Lung (tissue), 11 donors: ENCODE measurements at regions not wholly inside any gene's neighbourhood (a gene's known extent, or its start where the extent isn't known, plus 50 kb on each side); places are given as distances from the start of the nearest gene placed in this dataset.

Source experiments
- ATAC-seq: fragments of 200-7000 bp; cut with Tn5 transposase; one replicate; pipeline ENCODE4 v1.9.1; 2020; ENCODE audit warnings: moderate number of reproducible peaks; ENCODE audit not compliant: insufficient read depth, low FRiP score
- DNase-seq, 3 donors: peaks; one replicate each; pipeline ENCODE4 v3.0.0-alpha.2; 2013 to 2017
- H3K27ac ChIP-seq, 2 donors: one replicate each; pipeline ENCODE4 v1.5.1; 2013; ENCODE audit warnings: mild to moderate bottlenecking in 2 of 2, moderate library complexity in 2 of 2, control low read depth in 1 of 2, inconsistent platforms in 1 of 2, low read depth in 1 of 2, low read length in 1 of 2
- H3K27me3 ChIP-seq, 3 donors: one replicate each; pipeline ENCODE4 v1.5.1; 2013; ENCODE audit warnings: low read length in 2 of 3; ENCODE audit not compliant: control insufficient read depth in 3 of 3, insufficient read depth in 3 of 3
- H3K36me3 ChIP-seq, 4 donors: one replicate each; pipeline ENCODE4 v1.5.1; 2013; ENCODE audit warnings: low read length in 4 of 4, mild to moderate bottlenecking in 1 of 4, moderate library complexity in 1 of 4; ENCODE audit not compliant: control insufficient read depth in 4 of 4, insufficient read depth in 4 of 4
- H3K4me1 ChIP-seq, 5 donors: one replicate each; pipeline ENCODE4 v1.5.1; 2013; ENCODE audit warnings: low read length in 5 of 5, mild to moderate bottlenecking in 2 of 5, moderate library complexity in 1 of 5; ENCODE audit not compliant: control insufficient read depth in 5 of 5, insufficient read depth in 5 of 5
- H3K4me3 ChIP-seq: one replicate; pipeline ENCODE4 v1.5.1; 2013; ENCODE audit warnings: mild to moderate bottlenecking, control low read depth, moderate library complexity
- H3K9ac ChIP-seq, 2 donors: one replicate each; pipeline ENCODE4 v1.5.1; 2013; ENCODE audit warnings: low read length in 2 of 2, control low read depth in 1 of 2; ENCODE audit not compliant: insufficient read depth in 1 of 2
- H3K9me3 ChIP-seq, 4 donors: one replicate each; pipeline ENCODE4 v1.5.1; 2013; ENCODE audit warnings: low read length in 3 of 4, mild to moderate bottlenecking in 1 of 4, moderate library complexity in 1 of 4; ENCODE audit not compliant: control insufficient read depth in 4 of 4, insufficient read depth in 3 of 4
- CTCF ChIP-seq: IDR thresholded peaks from 2 replicates; pipeline ENCODE4 v1.5.1; 2012; ENCODE audit warnings: mild to moderate bottlenecking; ENCODE audit errors: control extremely low read depth, extremely low read depth
- WGBS, 2 donors: extraction: QIAGEN DNeasy Blood & Tissue Kit; methylation state at CpG; one replicate each; pipeline ENCODE4 v1.1.7; 2013; 5-methylcytosine and 5-hydroxymethylcytosine counted together
- donor health status: control.
- donor health status: control.
- donor health status: Bipolar disorder and iron deficiency.
- donor health status: healthy.
- donor health status: DM: yes; HTN: yes; CAD: no.

- Histone ChIP-seq H3K27ac (no peak overlapping the region), H3K27me3 (peaks cover 0 to 4% (median 3%) of the 10 kb centered on the region in 3 donors), H3K4me1 (peaks cover 0 to 6% (median 0%) of the 10 kb centered on the region in 5 donors), H3K4me3 (no peak overlapping the region), H3K9me3 (peaks cover 0 to 16% (median 2%) of the 10 kb centered on the region in 4 donors), H3K36me3 (no peaks in the 10 kb centered on the region), H3K9ac (no peak overlapping the region)
- no peak for TF ChIP-seq CTCF
- DNase-seq (no peak), ATAC-seq (no peak)
- WGBS, 2 donors, result 84 to 100% methylated on average over 3 of the region's 3 CpGs
These were observed 182.7 kb downstream of the BCOR start for GRCh38 chrX:39915081-39915480.

- DNase-seq (no peak), ATAC-seq (no peak)
- peaks cover 0 to 4% (median 3%) of the 10 kb centered on the region in 3 donors for H3K27me3 ChIP-seq
- peaks cover 0 to under 1% (median 0%) of the 10 kb centered on the region in 5 donors for H3K4me1 ChIP-seq
- WGBS, 2 donors, result 94 to 98% methylated on average over 12 of the region's 12 CpGs
- H3K4me3 ChIP-seq, result no peak overlapping the region
- H3K9ac ChIP-seq, result no peak overlapping the region
- H3K27ac ChIP-seq, result no peak overlapping the region
- H3K36me3 ChIP-seq, result no peaks in the 10 kb centered on the region
- peaks cover 0 to 16% (median 2%) of the 10 kb centered on the region in 4 donors for H3K9me3 ChIP-seq
- TF ChIP-seq CTCF, result no peak
These were observed 182.2 kb downstream of the BCOR start for GRCh38 chrX:39915596-39915995.

GRCh38 chrX:39921838-39922237 is 175.9 kb downstream of the BCOR start:
- DNase-seq (no peak), ATAC-seq (no peak)
- no peak for TF ChIP-seq CTCF
- Histone ChIP-seq H3K9me3 (peaks cover 0 to 5% (median 2%) of the 10 kb centered on the region in 4 donors), H3K4me1 (no peaks in the 10 kb centered on the region), H3K36me3 (no peaks in the 10 kb centered on the region), H3K27me3 (peaks cover 0 to 8% (median 3%) of the 10 kb centered on the region in 3 donors), H3K27ac (no peak overlapping the region), H3K4me3 (no peak overlapping the region), H3K9ac (no peak overlapping the region)
- 71 to 76% methylated on average over 2 of the region's 2 CpGs for WGBS, 2 donors

- TF ChIP-seq CTCF, result no peak
- DNase-seq, result no peak
- WGBS, 2 donors, result 53 to 79% methylated on average over 2 of the region's 2 CpGs
- H3K9me3 ChIP-seq, result peaks cover 0 to 2% (median 1%) of the 10 kb centered on the region in 4 donors
- no peaks in the 10 kb centered on the region for H3K36me3 ChIP-seq
- H3K4me3 ChIP-seq, result no peak overlapping the region
- no peak overlapping the region for H3K27ac ChIP-seq
- H3K27me3 ChIP-seq, result peaks cover 0 to 8% (median 3%) of the 10 kb centered on the region in 3 donors
- no peaks in the 10 kb centered on the region for H3K4me1 ChIP-seq
- H3K9ac ChIP-seq, result no peak overlapping the region
- no peak for ATAC-seq
These were observed 175.3 kb downstream of the BCOR start for GRCh38 chrX:39922488-39922887.
